ENCODE measurements at regions not wholly inside any gene's neighbourhood (a gene's known extent, or its start where the extent isn't known, plus 50 kb on each side); places are given as distances from the start of the nearest gene placed in this dataset.
"Not testable (repeated sequence)": the region's sequence is repeated elsewhere in the genome, so short reads cannot be mapped to it uniquely, and the experiment has no call there.

DNA sequence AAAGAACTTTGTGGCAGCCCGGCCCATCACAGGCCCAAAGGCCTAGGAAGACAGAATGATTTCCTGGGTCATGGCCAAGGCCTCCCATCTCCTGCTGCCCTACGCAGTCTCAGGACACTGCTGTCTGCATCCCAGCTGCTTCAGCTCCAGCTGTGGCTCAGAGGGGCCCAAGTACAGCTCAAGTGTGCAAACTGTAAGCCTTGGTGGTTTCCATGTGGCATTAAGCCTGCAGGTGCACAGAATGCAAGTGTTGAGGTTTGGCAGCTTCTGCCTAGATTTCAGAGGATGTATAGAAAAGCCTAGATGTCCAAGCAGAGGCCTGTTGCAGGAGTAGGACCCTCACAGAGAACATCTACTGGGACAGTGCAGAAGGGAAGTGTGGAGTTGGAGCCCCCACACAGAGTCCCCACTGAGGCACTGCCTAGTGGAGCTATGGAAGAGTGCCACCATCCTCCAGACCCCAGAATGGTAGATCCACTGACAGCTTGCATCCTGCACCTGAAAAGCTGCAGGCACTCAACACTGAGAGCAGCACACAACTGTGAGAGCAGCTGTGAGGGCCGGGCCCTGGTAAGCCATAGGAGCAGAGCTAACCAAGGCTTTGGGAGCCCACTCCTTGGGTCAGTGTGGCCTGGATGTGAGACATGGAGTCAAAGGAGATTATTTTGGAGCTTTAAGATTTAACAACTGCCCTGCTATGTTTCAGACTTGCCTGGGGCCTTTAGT lies 208.2 kb upstream of the CMC1 start:
- no peak for DNase-seq (ENCODE audit: low read depth)

DNA sequence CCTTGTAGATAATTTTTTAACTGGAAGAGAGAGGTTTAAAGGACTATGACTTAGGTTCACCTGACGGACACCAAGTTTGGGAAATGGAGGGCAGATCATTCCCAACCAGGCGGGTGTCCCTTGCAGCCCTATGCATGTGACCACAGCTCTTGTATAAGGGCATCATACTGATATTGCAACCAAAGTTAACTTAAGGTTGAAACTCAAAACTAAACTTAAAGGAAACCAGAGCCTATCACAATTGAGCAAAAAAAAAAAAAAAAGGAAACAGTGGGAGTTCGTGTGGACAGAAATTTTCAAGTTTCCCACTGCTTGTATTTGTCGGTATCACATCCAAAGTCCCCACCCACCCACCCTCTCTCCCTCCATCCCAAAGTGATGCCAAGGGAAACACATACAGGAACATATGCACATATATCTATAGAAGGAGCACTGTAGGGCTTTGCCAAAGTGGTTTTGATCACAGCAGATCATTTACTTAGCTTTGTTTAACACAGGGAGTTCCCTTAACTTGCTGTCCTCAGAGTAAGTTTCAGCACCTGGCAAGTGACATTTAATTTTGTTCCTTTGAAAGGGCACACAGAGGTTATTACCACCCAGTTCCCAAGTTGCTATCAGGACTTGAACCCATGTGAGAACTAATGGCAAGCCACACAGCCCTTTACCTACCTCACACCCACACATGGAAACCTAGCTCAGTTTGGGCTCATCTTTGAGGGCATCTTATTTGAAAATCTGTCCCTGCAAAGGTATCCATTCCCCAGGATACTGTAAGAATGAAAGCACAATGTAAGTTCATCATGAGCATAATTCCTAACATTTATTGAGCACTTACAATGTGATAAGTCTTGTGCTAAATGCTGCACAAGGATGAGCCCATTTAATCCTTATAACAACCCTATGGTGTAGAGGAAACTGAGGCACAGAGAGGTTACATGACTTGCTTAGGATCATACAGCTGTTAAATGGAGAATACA lies 204.5 kb upstream of the CMC1 start:
- no peak for DNase-seq (ENCODE audit: low read depth)

DNA sequence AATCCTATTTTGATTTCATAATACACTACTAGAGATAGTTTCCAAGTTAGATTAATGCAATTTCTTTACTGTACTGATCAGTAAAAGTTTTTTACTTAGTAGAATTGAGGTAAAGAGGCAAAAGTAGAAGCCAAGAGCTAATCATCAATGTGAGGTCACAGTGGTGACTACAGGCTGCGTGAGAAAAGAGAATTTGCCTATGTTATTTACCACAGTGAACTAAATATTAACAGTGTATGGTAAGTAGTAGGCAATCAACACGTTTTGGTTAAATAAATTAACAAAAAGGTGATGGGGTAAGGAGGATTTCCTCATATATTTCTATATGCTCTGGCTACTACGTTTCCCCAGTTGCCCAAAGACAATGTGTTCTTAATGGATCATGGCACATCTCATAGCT lies 202.2 kb upstream of the CMC1 start:
- no peak for DNase-seq (ENCODE audit: low read depth)

DNA sequence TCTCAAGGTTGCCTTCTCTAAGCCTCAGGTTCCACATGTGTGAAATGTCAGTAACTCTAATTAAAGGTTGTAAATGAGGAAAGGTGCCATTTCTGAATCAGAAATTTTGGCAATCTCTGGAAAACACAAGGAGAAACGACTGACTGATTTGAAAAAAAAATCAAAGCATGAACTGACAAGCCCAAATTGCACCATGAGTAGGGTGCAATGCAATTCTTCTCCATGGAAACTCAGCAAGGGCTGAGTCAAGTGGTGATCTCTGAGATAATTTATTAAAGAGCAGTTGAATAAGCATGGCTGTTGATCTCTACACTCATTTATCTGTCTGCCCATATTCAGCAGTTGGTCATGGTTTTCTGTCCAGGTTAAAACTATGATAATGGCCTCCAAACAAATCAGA lies 201.6 kb upstream of the CMC1 start:
- no peak for DNase-seq (ENCODE audit: low read depth)

DNA sequence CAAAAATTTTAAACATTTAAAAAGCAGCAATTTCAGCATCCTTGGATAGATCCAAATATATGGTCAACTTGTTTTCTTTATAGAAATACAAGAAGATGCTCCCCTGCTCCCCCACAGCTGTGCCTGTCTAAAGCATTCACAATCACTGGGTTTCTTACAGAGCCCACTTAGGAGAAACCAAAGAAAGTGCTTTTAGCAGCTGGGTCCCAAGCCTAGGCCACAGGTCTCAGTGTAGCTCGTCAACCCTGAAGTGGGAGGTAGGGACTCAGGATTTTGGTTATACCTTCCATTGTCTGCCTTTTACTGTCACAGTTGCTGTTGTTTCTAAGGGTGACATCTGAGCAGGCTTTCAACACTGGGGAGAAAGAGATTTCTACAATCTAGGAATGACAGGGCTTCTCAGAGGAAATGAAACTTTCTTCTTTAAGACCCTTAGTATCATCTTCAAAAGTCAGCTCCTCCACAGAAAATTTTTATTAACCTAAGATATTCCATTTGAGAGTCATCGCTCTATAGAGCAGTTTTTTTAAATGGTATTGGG lies 199.3 kb upstream of the CMC1 start:
- no peak for DNase-seq (ENCODE audit: low read depth)

DNA sequence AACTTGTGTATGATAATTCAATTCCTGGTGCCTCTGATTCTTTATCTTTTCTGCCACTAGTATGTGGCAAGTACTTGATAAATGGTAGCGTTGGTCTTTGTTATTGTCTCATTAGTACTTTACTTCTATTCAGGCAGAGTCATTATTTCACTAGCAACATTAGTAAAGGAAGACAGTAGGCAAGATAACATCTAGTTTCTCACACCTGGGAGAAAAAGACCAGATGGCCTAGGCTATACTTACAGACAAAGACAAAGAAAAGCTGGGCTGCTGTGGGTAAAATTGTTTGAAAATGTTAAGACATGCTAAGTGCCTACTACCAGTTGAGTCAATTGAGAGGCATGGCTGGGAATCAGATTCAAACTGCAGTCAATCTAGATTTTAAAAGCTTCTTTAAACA lies 198.7 kb upstream of the CMC1 start:
- no peak for DNase-seq (ENCODE audit: low read depth)

DNA sequence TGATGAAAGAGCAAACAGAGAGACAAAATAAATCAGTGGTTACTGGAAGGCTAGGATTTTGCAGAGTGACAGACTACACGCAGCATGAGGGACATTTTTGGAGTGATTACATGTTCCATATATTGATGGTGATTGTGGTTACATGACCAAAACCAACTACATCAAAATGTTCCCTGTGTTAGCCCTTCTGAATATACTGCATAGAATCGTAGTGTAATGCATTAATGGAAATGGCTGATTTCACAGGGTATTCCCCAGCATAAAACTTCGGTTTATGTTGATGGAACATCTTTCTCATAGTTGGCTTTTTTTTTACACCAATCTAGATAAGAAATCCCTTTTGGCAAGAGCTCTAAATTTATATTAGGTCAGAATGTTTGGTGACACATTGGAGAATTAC lies 191.3 kb upstream of the CMC1 start:
- no peak for DNase-seq (ENCODE audit: low read depth)

DNA sequence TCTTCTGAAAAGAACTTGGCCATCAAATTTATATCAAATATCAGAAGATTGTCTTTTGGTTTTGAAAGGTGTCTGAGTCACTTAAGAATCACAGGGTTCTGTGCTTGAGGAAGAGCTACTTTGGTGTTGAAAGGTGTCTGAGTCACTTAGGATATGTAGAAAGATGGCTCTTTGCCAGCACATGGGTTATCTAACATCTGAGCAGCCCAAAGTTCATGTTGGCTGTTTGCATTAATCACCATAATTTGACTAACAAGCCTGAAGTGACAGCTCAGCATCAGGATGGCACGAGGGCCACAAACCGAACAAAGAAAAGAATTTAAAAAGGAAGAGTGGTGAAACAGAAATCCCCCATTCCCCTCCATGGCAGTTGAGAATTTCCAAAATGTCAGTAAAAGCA lies 190.5 kb upstream of the CMC1 start:
- peak; percentile 12 for DNase-seq (ENCODE audit: low read depth)

DNA sequence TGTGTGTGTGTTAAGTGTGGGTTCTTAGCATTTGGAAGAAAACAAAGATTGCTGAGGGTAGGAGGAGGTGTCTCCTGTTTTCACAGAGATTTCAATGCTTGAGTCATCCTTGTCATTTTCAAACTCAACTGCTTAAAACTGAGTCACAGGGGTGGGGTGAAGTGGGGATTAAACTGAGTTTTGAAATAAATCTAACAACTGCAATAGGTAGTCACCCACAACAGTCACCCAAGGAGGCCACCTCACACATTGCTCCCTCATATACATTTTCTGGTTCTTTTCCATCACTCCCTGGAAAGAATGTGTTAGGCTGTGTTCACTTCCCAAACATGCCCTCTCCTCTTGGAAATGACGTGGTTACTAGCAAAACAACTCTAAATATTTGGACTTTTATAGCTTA lies 187.7 kb upstream of the CMC1 start:
- peak; percentile 40 for DNase-seq (ENCODE audit: low read depth)

DNA sequence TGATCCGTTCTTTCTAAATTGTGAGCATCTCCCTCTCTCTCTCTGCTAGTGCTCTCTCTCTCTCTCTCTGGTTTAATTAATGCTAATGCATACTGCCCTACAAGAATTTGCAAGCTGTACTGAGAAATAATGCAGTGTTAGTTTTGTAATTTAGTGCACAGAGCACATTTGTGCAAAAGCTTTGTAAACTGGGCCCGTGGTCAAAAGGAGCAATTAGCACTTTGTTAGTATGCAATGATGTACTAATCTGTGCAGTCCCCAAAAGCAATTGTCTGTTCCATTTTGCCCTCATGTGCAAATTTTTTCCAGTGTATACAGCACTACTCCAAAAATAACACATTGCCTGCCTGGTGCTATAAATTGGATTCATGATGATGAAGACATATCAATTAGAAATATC lies 184.6 kb upstream of the CMC1 start:
- DNase-seq (ENCODE audit: low read depth) = no peak

DNA sequence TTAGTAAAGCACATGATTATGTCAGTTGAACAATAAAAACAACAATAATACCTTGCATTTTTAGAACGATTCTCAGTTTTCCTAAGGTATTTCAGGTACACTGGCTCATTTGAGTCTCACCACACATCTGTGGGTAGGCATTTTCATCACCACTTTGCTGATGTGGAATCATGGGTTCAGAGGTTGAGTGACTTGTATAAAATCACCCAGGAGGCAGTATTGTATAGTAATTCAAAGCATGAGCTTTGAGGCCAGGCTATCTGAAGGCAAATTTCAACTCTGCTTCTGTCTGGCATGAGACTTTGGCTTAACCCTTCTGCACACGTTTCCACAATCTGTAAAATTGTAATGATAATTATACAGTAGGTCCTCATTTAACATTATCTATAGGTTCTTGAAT lies 183.9 kb upstream of the CMC1 start:
- no peak for DNase-seq (ENCODE audit: low read depth)

DNA sequence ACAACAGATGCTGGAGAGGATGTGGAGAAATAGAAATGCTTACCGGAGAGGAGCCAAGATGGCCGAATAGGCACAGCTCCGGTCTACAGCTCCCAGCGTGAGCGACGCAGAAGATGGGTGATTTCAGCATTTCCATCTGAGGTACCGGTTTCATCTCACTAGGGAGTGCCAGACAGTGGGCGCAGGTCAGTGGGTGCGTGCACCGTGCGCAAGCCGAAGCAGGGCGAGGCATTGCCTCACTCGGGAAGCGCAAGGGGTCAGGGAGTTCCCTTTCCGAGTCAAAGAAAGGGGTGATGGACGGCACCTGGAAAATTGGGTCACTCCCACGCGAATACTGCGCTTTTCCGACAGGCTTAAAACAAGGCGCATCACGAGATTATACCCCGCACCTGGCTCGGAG lies 182.2 kb upstream of the CMC1 start:
- not testable (repeated sequence) for DNase-seq (ENCODE audit: low read depth)

DNA sequence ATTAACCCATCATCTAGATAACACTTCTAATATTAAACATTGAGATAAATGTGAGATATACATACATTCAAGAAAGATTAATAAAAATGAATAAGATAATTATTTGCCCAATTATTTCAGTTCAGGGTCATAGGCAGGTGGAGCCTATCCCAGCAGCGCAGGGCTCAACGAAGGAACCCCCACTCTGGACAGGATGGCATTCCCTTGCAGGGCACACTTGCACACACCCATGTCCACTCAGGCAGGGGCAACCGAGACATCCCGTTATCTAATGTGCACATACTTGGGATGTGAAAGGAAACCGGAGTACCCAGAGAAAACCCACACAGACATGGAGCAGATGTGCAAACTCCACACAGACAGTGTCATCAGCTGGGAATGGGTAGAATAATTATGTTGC lies 175.4 kb upstream of the CMC1 start:
- DNase-seq (ENCODE audit: low read depth) = no peak

DNA sequence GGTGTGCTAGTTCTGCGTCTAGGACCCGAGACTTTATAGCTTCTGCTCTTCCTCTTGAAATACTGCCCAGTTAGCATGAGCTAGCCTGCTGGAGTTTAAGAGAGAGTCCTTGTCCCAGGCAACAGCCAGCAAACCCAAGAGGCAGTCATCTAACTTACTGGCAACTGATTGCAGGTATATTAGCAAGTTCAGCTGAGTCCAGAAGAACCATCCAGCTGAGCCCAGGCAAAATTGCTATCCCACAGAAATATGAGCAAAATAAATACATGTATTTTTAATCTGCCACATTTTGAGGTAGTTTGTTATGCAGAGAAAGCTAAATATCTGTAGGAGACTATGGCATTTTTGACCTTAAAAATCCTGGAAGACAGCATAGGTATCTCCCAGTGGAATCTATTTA lies 174.4 kb upstream of the CMC1 start:
- no peak for DNase-seq (ENCODE audit: low read depth)

DNA sequence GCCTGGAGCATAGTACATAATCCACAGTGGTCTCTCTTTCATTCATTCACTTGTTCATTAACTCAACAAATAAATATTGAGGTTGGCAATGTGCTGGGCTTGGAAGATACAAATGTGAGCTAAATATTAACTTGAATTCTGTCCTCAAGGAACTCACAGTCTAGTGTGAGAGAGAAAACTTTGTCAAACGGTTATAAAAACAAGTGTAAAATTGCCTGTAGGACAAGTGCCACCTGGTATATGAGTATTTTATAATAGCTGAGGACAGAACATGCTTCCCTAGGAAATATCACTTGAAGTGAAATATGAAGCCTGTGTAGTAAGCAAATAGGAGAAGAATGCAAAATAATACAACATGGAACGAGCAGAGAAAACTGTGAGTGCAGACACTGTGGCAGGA lies 173.1 kb upstream of the CMC1 start:
- no peak for DNase-seq (ENCODE audit: low read depth)

DNA sequence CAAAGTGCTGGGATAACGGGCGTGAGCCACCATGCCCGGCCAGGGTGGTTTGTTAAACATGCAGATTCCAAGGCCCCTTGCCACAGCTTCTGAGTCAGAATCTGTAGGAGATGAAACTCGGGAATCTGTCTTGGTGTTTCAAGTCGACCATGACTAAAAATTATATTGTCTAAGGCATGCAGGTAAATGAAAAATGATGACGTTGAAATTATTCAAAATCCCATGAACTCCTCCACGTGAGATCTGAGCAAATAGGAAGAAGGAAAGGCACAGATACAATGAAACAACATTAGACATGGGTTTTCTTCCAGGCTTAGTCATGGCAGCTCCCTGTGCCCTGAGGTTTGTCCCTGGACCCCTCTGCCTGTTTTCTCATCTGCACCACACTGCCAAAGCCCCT lies 172.0 kb upstream of the CMC1 start:
- DNase-seq (ENCODE audit: low read depth) = no peak

DNA sequence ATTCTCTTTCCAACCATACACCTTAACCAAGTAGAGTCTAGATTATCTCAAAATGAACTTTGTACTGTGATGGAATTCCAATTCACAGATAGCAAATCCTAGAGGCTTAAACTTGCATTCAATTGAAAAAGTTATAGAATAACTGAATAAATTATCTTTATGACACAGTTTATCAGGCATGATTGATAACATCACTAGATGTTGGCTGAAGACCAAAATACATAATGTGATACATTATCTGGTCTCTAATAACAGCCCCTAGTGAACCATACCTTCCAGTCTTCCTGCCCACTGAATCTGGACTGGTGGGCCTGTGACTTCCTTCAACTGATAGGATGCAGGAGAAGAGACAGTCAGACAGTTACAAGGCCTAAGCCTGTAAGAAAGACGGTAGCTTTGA lies 165.2 kb upstream of the CMC1 start:
- no peak for DNase-seq (ENCODE audit: low read depth)

DNA sequence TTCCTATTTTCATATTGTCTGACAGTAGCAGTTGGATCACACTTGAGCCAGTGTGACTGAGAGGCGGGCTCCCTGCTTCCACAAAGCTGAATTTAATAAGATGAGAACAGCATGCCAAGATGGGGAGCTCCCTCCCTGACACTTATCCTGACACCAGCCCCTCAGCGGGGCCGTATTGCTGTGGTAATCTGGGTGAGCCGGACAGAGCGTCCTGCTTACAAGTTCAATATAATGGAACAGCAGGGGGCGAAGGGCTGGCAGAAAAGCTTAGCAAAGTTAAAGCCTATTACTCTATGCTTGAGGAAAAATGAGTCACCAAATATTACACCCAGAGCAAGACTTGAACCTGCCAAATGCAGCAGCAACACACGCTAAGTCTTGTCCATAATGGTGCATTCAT lies 163.8 kb upstream of the CMC1 start:
- peak; percentile 15 for DNase-seq (ENCODE audit: low read depth)

DNA sequence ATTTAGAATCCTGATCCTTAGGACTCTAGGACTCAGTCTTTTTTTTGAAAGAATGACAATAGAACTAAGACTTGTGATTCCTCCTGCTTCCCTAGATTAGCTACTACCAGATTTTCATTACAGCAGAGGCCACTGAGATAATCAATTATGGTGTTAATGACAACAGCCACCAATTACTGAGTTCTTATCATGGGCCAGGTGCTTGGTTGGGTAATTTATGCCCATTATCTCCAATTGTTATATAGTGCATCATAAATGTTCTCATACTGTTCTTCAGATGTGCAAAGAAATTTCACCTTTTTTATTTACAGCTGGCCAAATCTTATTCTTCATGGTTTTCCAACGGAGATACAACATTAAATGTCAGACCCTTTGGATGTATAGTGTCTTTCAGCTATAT lies 162.9 kb upstream of the CMC1 start:
- DNase-seq (ENCODE audit: low read depth) = no peak

DNA sequence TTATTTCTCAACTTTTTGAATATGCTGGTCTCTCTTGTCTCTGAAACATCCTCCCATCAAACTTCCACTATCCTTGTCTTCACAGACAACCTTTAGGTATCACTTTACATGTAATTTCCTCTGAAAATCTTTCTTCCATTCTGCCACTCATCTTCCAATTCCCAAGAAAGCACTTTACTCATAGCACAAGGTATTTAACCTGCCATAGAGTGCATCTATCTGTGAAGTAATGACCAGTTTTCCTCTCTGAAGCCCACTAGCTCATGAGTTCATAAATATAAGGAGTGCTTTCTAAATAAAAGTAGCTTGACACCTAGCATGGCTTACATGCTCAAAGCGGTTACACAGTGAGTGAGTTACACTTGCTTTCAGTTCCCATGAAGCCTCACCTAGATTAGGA lies 160.7 kb upstream of the CMC1 start:
- no peak for DNase-seq (ENCODE audit: low read depth)

DNA sequence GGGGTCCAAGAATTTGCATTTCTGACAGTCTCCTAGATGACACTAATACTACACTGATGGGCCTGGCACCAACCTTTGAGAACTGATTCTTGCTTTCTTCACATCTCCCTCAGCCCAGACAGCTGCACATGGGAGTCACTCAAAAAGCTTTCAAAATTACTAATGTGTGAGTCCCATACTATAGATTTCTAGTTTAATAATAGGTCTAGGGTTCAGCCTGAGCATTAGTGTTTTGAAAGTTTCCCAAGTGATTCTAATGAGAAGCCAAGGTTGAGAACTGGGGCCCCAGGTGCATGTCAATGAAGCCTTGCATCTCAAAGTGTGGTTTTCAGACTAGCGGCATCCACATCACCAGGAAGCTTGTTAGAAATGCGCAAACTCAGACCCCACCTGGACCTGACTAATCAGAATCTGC lies 159.9 kb upstream of the CMC1 start:
- no peak for DNase-seq (ENCODE audit: low read depth)

DNA sequence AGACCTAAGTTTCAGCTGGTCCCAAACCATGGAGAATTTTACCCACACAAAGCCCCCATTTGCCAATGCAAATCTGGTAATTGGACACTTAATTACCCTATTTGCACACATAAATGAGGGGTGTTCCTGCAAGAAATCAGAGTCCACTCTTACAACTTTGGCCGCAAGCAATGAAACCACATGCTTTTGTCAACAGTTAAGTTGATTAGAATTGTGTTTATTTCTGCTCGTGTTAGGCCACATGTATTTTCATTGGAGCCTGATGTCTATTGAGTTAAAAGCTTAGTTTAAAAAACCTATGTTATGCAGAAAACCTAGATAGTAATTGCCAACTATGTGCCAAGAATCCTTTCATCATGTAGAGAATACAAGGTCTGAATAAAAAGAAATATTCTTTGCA lies 153.8 kb upstream of the CMC1 start:
- no peak for DNase-seq (ENCODE audit: low read depth)

DNA sequence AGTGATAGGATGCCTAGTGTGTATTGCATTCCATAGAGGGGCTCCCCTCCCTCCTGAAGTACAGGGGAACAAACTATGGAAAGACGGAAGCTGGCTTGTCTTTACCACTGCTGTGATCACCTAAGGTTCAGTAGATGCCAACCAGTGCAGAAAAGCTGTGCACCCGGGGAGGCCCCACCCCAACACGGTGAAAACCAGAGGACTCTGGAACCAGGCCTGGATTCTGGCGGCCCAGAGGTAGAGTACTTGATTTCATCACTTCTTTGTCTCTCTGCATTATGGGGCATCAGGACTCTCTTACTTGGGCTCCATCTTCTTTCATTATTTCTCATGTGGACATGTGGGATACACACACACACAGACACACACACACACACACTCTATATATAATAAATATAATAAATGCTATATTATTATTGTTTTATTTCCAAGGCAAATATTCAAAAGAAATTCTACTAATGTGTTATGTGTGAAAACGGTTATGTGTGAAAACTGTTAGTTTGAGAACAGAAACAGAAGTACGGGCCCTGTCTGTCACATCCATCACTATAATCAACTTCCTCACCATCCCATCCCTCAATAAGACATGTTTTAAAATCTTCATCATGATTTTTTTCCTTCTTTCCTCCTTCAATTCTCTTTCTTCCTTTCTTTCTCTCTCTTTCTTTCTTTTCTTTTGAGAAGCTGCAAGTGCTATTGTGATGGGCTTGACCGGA lies 152.4 kb upstream of the CMC1 start:
- DNase-seq (ENCODE audit: low read depth) = no peak
